GM12878 (cell line): ENCODE measurements at regions not wholly inside any gene's neighbourhood (a gene's known extent, or its start where the extent isn't known, plus 50 kb on each side); places are given as distances from the start of the nearest gene placed in this dataset.

ENCODE experiments used
- ATAC-seq: fragments of 200-7000 bp; cut with Tn5 transposase; 3 replicates; pipeline ENCODE4 v1.9.1; 2020; ENCODE audit warnings: mild to moderate bottlenecking, moderate library complexity
- BruUV-seq: library from RNA; stranded (reverse); fragments of 400-500 nt; replicated peaks from 2 replicates; lab custom pipeline; 2021; lab: Mats Ljungman, UMichigan
- CTCF ChIA-PET: fragments of 300-600 bp; sonication (Branson Sonifier 250); formaldehyde crosslinking; extraction: SDS; loops from one replicate; lab custom pipeline; 2021; ENCODE audit warnings: inconsistent platforms; lab: Yijun Ruan, JAX
- POLR2A ChIA-PET: fragments of 350-600 bp; formaldehyde crosslinking; extraction: SDS; loops from one replicate; lab custom pipeline; 2021; ENCODE audit warnings: inconsistent platforms; lab: Charles Lee
- RAD21 ChIA-PET: fragments of 300-600 bp; sonication (Branson Sonifier 250); formaldehyde crosslinking; loops from one replicate; lab custom pipeline; 2023; ENCODE audit warnings: antibody characterized with exemption; ENCODE audit not compliant: unreplicated experiment; lab: Charles Lee
- SMC1A ChIA-PET: fragments of 300-600 bp; sonication (Branson Sonifier 250); formaldehyde crosslinking; loops from one replicate; lab custom pipeline; 2023; ENCODE audit not compliant: unreplicated experiment, uncharacterized antibody; lab: Charles Lee
- DNase-seq: peaks from one replicate; pipeline ENCODE4 v3.0.0-alpha.2; 2011; ENCODE audit warnings: low read depth, low spot score
- FAIRE-seq: peaks from 3 replicates; lab custom pipeline; 2011; peaks lifted over from hg19 to GRCh38; lab: Jason Lieb, UNC
- H2AFZ ChIP-seq: 2 replicates; pipeline ENCODE4 v1.6.0; 2011; ENCODE audit warnings: low read depth, low read length, control low read depth; ENCODE audit not compliant: control insufficient read depth
- H3K27ac ChIP-seq: 2 replicates; pipeline ENCODE4 v1.5.1; 2011; ENCODE audit warnings: control low read depth; ENCODE audit not compliant: control insufficient read depth, insufficient read depth
- H3K27me3 ChIP-seq, 2 experiments: replicated peaks in 1 of 2; 2 replicates each; pipeline versions ENCODE4 v1.6.0 to v1.6.1; 2011; ENCODE audit warnings: low read length in 1 of 2; ENCODE audit not compliant: control insufficient read depth in 2 of 2, insufficient read depth in 2 of 2
- H3K36me3 ChIP-seq, 2 experiments: 2 replicates each; pipeline ENCODE4 v1.5.1; 2011; ENCODE audit warnings: low read length in 1 of 2; ENCODE audit not compliant: control insufficient read depth in 2 of 2, insufficient read depth in 2 of 2
- H3K4me1 ChIP-seq: 2 replicates; pipeline ENCODE4 v1.6.1; 2011; ENCODE audit warnings: mild to moderate bottlenecking, low read length, moderate library complexity, mixed read lengths; ENCODE audit not compliant: control insufficient read depth, insufficient read depth
- H3K4me2 ChIP-seq: 2 replicates; pipeline ENCODE4 v1.6.0; 2011; ENCODE audit warnings: control low read depth; ENCODE audit not compliant: control insufficient read depth, insufficient read depth
- H3K4me3 ChIP-seq: fragments of 200-600 bp; sonication (generic); 2 replicates; pipeline ENCODE4 v1.5.1; 2016
- H3K79me2 ChIP-seq: 2 replicates; pipeline ENCODE4 v1.6.0; 2011; ENCODE audit warnings: low read length; ENCODE audit not compliant: control insufficient read depth, insufficient read depth
- H3K9ac ChIP-seq: 2 replicates; pipeline ENCODE4 v1.8.0; 2011; ENCODE audit warnings: low read length, control low read depth, mixed read lengths; ENCODE audit not compliant: control insufficient read depth, insufficient read depth
- H3K9me3 ChIP-seq: replicated peaks from 3 replicates; pipeline ENCODE4 v1.5.1; 2011; ENCODE audit warnings: mild to moderate bottlenecking, low read length; ENCODE audit not compliant: control insufficient read depth, insufficient read depth
- H4K20me1 ChIP-seq: 2 replicates; pipeline ENCODE4 v1.6.0; 2011; ENCODE audit not compliant: control insufficient read depth, insufficient read depth
- FOS ChIP-seq: IDR thresholded peaks from 3 replicates; pipeline ENCODE4 v1.6.1; 2011; ENCODE audit warnings: borderline replicate concordance; ENCODE audit not compliant: insufficient read length; ENCODE audit errors: extremely low read depth
- FOXK2 ChIP-seq: fragments of 450-650 bp; IDR thresholded peaks from 2 replicates; pipeline ENCODE4 v1.6.1; 2017; ENCODE audit warnings: mild to moderate bottlenecking, moderate library complexity
- NR2C2 ChIP-seq: IDR thresholded peaks from 2 replicates; pipeline ENCODE4 v1.6.1; 2011; ENCODE audit warnings: borderline replicate concordance, low read depth; ENCODE audit not compliant: control insufficient read depth, insufficient read length
- PAX5 ChIP-seq: IDR thresholded peaks from 2 replicates; pipeline ENCODE4 v1.6.1; 2011; ENCODE audit warnings: low read depth, low read length, borderline replicate concordance
- PBX3 ChIP-seq: IDR thresholded peaks from 2 replicates; pipeline ENCODE4 v1.6.1; 2011; ENCODE audit warnings: mild to moderate bottlenecking, low read depth, low read length, moderate library complexity; ENCODE audit not compliant: insufficient replicate concordance
- RUNX3 ChIP-seq: IDR thresholded peaks from 2 replicates; pipeline ENCODE4 v1.6.1; 2012; ENCODE audit warnings: low read length, inconsistent platforms
- SMAD5 ChIP-seq: IDR thresholded peaks from 2 replicates; pipeline ENCODE4 v1.6.1; 2016; ENCODE audit warnings: antibody characterized with exemption, low read depth
- SMARCA5 ChIP-seq: fragments of 450-650 bp; IDR thresholded peaks from 2 replicates; pipeline ENCODE4 v1.6.1; 2017; ENCODE audit warnings: mild to moderate bottlenecking
- SMC3 ChIP-seq: IDR thresholded peaks from 2 replicates; pipeline ENCODE4 v1.6.1; 2011; ENCODE audit warnings: low read length, improper control_type of control experiment, borderline replicate concordance
- USF1 ChIP-seq: IDR thresholded peaks from 2 replicates; pipeline ENCODE4 v1.6.1; 2011; ENCODE audit warnings: borderline replicate concordance, low read depth, mild to moderate bottlenecking, moderate library complexity, mixed read lengths, low read length; ENCODE audit not compliant: insufficient read depth; ENCODE audit errors: extremely low read length
- ZBTB40 ChIP-seq: fragments of 450-650 bp; IDR thresholded peaks from 2 replicates; pipeline ENCODE4 v1.6.1; 2016; ENCODE audit warnings: mild to moderate bottlenecking, moderate library complexity, borderline replicate concordance
- WGBS: methylation state at CpG from one replicate; pipeline ENCODE4 v1.1.6; 2016; ENCODE audit warnings: low lambda C conversion rate; ENCODE audit not compliant: insufficient replicate concordance, insufficient coverage; ENCODE audit errors: missing lambda C conversion rate; 5-methylcytosine and 5-hydroxymethylcytosine counted together
- in situ Hi-C: fragments of 300-500 bp; cut with MboI; formaldehyde crosslinking; loops from 9 replicates; pipeline ENCODE4 v1.14.3; 2018; ENCODE audit warnings: mixed read lengths
- intact Hi-C: fragments of 100-400 bp; cut with micrococcal nuclease; formaldehyde crosslinking; loops from one replicate; pipeline ENCODE4 v1.14.2; 2022; ENCODE audit not compliant: unreplicated experiment

GRCh38 chr16:8489580-8489979, 100.7 kb downstream of the TMEM114 start:
- no peak overlapping the region for H3K4me3 ChIP-seq
- no peak for DNase-seq
- no peak overlapping the region for H3K4me2 ChIP-seq
- CTCF ChIA-PET = no interaction called here
- no peak for FAIRE-seq
- H3K27me3 ChIP-seq = no peaks in the 10 kb centered on the region
- in situ Hi-C loops = no loop called here
- H2AFZ ChIP-seq = no peak overlapping the region
- RAD21 ChIA-PET = no interaction called here
- no peaks in the 10 kb centered on the region for H3K9me3 ChIP-seq
- no peak overlapping the region for H3K9ac ChIP-seq
- no peaks in the 10 kb centered on the region for H3K79me2 ChIP-seq
- POLR2A ChIA-PET = no interaction called here
- H3K4me1 ChIP-seq = no peaks in the 10 kb centered on the region
- SMC1A ChIA-PET = no interaction called here
- intact Hi-C loops = no loop called here
- no peak for TF ChIP-seq USF1
- no peak for TF ChIP-seq SMAD5
- no peak for TF ChIP-seq FOS
- no TSS peak for BruUV-seq
- H3K36me3 ChIP-seq = no peaks in the 10 kb centered on the region
- 24% methylated on average over 3 of the region's 3 CpGs for WGBS
- no peak for ATAC-seq
- H4K20me1 ChIP-seq = no peaks in the 10 kb centered on the region
- H3K27ac ChIP-seq = no peak overlapping the region

GRCh38 chr16:8486985-8487384, 103.3 kb downstream of the TMEM114 start:
- Histone ChIP-seq H4K20me1 (no peaks in the 10 kb centered on the region), H3K36me3 (no peaks in the 10 kb centered on the region), H3K4me2 (no peak overlapping the region), H3K27me3 (no peaks in the 10 kb centered on the region), H2AFZ (no peak overlapping the region), H3K79me2 (no peaks in the 10 kb centered on the region), H3K4me3 (no peak overlapping the region), H3K9me3 (no peaks in the 10 kb centered on the region), H3K9ac (no peak overlapping the region), H3K4me1 (no peaks in the 10 kb centered on the region), H3K27ac (no peak overlapping the region)
- CTCF ChIA-PET = interaction anchor here (0.5 kb wide), 1 partner anchor 23 kb away, joined by 3 read pairs; no protein-coding TSS in a partner anchor
- POLR2A ChIA-PET = no interaction called here
- in situ Hi-C loops (no loop called here), intact Hi-C loops (no loop called here)
- ATAC-seq = no peak
- WGBS = 33% methylated on average over 3 of the region's 3 CpGs
- no TSS peak for BruUV-seq
- no peak for DNase-seq
- RAD21 ChIA-PET = no interaction called here
- no peak for FAIRE-seq
- SMC1A ChIA-PET = no interaction called here
- no peak for TF ChIP-seq SMC3
- no peak for TF ChIP-seq ZBTB40
- no peak for TF ChIP-seq PAX5
- TF ChIP-seq FOXK2 = no peak
- no peak for TF ChIP-seq PBX3
- TF ChIP-seq RUNX3 = no peak
- no peak for TF ChIP-seq NR2C2
- no peak for TF ChIP-seq SMARCA5
